ENCODE measurements at regions not wholly inside any gene's neighbourhood (a gene's known extent, or its start where the extent isn't known, plus 50 kb on each side); places are given as distances from the start of the nearest gene placed in this dataset.

GRCh38 chr4:58935332-58935731 lies 1825.1 kb upstream of the IGFBP7 start:
- no peak for TF ChIP-seq POLR2A (IDR thresholded peaks at IDR 0.05)
- TF ChIP-seq CTCF (IDR thresholded peaks at IDR 0.05) = no peak
- intact Hi-C loops (cut with DNase I) = no loop called here
- whole genome bisulfite sequencing, 4 donors = 34 to 42% (median 39%) methylated on average over 2 of the region's 2 CpGs
- peak in 3 of 7 donors; percentile 6 to 18 (median 14) for DNase-seq
- Histone ChIP-seq H3K9me3 (replicated peaks in 1 of 3) (no peaks in the 10 kb centered on the region), H3K36me3 (replicated peaks in 1 of 2) (no peaks in the 10 kb centered on the region), H3K4me1 (replicated peaks in 1 of 2) (no peaks in the 10 kb centered on the region), H3K27ac (no peak overlapping the region), H3K27me3 (no peaks in the 10 kb centered on the region), H3K4me3 (no peak overlapping the region)

GRCh38 chr4:58936436-58936835 lies 1826.3 kb upstream of the IGFBP7 start:
- DNase-seq = no peak
- 75 to 88% (median 80%) methylated on average over 1 of the region's 1 CpG for WGBS, 4 donors
- no peak overlapping the region for H3K27ac ChIP-seq
- H3K4me3 ChIP-seq = no peak overlapping the region
- no peaks in the 10 kb centered on the region for H3K36me3 ChIP-seq (replicated peaks in 1 of 2)
- no peaks in the 10 kb centered on the region for H3K27me3 ChIP-seq
- no peak for TF ChIP-seq CTCF (IDR thresholded peaks at IDR 0.05)
- no peak for TF ChIP-seq POLR2A (IDR thresholded peaks at IDR 0.05)
- intact Hi-C loops (cut with DNase I) = no loop called here
- H3K4me1 ChIP-seq (replicated peaks in 1 of 2) = no peaks in the 10 kb centered on the region
- no peaks in the 10 kb centered on the region for H3K9me3 ChIP-seq (replicated peaks in 1 of 3)

- intact Hi-C loops (cut with DNase I) = no loop called here
- TF ChIP-seq CTCF (IDR thresholded peaks at IDR 0.05) (no peak), POLR2A (IDR thresholded peaks at IDR 0.05) (no peak)
- Histone ChIP-seq H3K9me3 (replicated peaks in 1 of 3) (no peaks in the 10 kb centered on the region), H3K27ac (no peak overlapping the region), H3K4me3 (no peak overlapping the region), H3K4me1 (replicated peaks in 1 of 2) (no peaks in the 10 kb centered on the region), H3K36me3 (replicated peaks in 1 of 2) (no peaks in the 10 kb centered on the region), H3K27me3 (no peaks in the 10 kb centered on the region)
- 53 to 65% (median 58%) methylated on average over 3 of the region's 3 CpGs for WGBS, 4 donors
- DNase-seq = no peak
Measured at GRCh38 chr4:58940167-58940566, 1830.0 kb upstream of the IGFBP7 start.

GRCh38 chr4:58941286-58941685 lies 1831.1 kb upstream of the IGFBP7 start:
- H3K4me3 ChIP-seq = no peak overlapping the region
- no peaks in the 10 kb centered on the region for H3K36me3 ChIP-seq (replicated peaks in 1 of 2)
- DNase-seq = no peak
- H3K27ac ChIP-seq = no peak overlapping the region
- H3K4me1 ChIP-seq (replicated peaks in 1 of 2) = no peaks in the 10 kb centered on the region
- intact Hi-C loops (cut with DNase I) = no loop called here
- WGBS, 4 donors = 64 to 82% (median 73%) methylated on average over 1 of the region's 1 CpG
- no peaks in the 10 kb centered on the region for H3K9me3 ChIP-seq (replicated peaks in 1 of 3)
- H3K27me3 ChIP-seq = no peaks in the 10 kb centered on the region
- TF ChIP-seq POLR2A (IDR thresholded peaks at IDR 0.05) (no peak), CTCF (IDR thresholded peaks at IDR 0.05) (no peak)
